HL-60 (cell line): ENCODE measurements at regions not wholly inside any gene's neighbourhood (a gene's known extent, or its start where the extent isn't known, plus 50 kb on each side); places are given as distances from the start of the nearest gene placed in this dataset.

ENCODE experiments used
- DNase-seq, 2 experiments: peaks; one replicate each; pipeline ENCODE4 v3.0.0-alpha.2; 2010 to 2020; ENCODE audit warnings: low read depth in 1 of 2, low spot score in 1 of 2
- H3K27ac ChIP-seq: fragments of 250-450 bp; sonication (Bioruptor Pico); replicated peaks from 2 replicates; pipeline ENCODE4 v1.5.1; 2020; ENCODE audit warnings: mild to moderate bottlenecking, moderate library complexity
- H3K27me3 ChIP-seq: fragments of 250-450 bp; sonication (Bioruptor Pico); 2 replicates; pipeline ENCODE4 v1.5.1; 2021; ENCODE audit warnings: mild to moderate bottlenecking, moderate library complexity; ENCODE audit not compliant: insufficient read depth, poor library complexity, severe bottlenecking
- H3K4me3 ChIP-seq: replicated peaks from 2 replicates; pipeline ENCODE4 v1.5.1; 2011; ENCODE audit warnings: mild to moderate bottlenecking, control low read depth, low read length; ENCODE audit not compliant: insufficient read depth
- CTCF ChIP-seq: IDR thresholded peaks from one replicate; pipeline ENCODE4 v1.5.1; 2011; ENCODE audit warnings: low read length, control low read depth, inconsistent platforms; ENCODE audit not compliant: insufficient read depth
- GABPA ChIP-seq: IDR thresholded peaks from 2 replicates; pipeline ENCODE4 v1.6.1; 2012; ENCODE audit warnings: low read depth
- POLR2AphosphoS5 ChIP-seq: IDR thresholded peaks from 2 replicates; pipeline ENCODE4 v1.6.1; 2012; ENCODE audit warnings: low read depth
- REST ChIP-seq: IDR thresholded peaks from 2 replicates; pipeline ENCODE4 v1.6.1; 2012; ENCODE audit warnings: low read depth; ENCODE audit not compliant: insufficient replicate concordance
- SPI1 ChIP-seq: IDR thresholded peaks from 2 replicates; pipeline ENCODE4 v1.6.1; 2012; ENCODE audit warnings: low read depth, mild to moderate bottlenecking, borderline replicate concordance

DNA sequence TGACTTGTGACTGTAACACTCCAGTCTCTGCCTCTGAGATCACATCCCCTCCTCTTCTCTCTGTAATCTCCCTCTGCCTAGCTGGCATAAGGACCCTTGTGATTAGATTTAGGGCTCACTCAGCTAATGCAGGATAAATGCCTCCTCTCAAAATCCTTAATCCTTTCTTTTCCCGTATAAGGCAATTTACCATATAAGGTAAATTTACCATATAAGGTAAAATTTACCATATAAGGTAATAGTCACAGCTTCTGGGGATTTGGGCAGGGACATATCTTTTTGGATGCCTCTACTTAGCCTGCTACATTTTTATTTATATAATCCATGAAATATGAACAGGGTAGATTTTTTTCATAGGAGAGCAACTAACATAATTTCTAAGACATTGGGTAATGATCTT, 318.0 kb upstream of the PUM3 start:
- no peak for TF ChIP-seq REST
- no peak for TF ChIP-seq POLR2AphosphoS5
- no peak for TF ChIP-seq CTCF
- no peak for TF ChIP-seq GABPA
- TF ChIP-seq SPI1 = no peak
- no peaks in the 10 kb centered on the region for H3K27me3 ChIP-seq
- H3K27ac ChIP-seq = no peak overlapping the region
- H3K4me3 ChIP-seq = no peak overlapping the region
- no peak for DNase-seq

DNA sequence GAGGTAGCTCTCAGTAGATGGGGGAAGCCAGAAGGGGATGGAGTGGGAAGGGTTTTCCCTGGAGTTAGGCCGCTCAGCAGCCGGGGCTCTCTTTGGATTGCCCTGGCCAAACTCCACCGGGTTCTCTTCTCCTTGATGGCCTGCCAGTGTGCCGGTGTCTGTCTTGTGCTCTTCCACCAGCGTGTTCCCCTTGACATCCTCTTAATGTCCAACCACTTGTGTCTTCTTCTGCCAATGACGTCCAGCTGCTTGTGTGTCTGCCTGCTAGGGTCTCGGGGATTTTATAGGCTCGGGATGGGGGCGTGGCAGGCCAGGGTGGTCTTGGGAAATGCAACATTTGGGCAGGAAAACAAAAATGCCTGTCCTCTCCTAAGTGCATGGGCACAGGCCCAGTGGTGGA, 313.1 kb upstream of the PUM3 start:
- Histone ChIP-seq H3K27me3 (peaks cover 4% of the 10 kb centered on the region), H3K27ac (no peak overlapping the region), H3K4me3 (no peak overlapping the region)
- no peak for TF ChIP-seq POLR2AphosphoS5
- TF ChIP-seq SPI1 = no peak
- no peak for TF ChIP-seq REST
- no peak for TF ChIP-seq CTCF
- TF ChIP-seq GABPA = no peak
- DNase-seq = no peak

GRCh38 chr9:3151672-3152576, 308.0 kb upstream of the PUM3 start:
- DNase-seq = no peak
- TF ChIP-seq REST = no peak
- TF ChIP-seq SPI1 = no peak
- no peak for TF ChIP-seq GABPA
- TF ChIP-seq POLR2AphosphoS5 = no peak
- TF ChIP-seq CTCF = no peak
- H3K4me3 ChIP-seq = no peak overlapping the region
- H3K27ac ChIP-seq = no peak overlapping the region
- H3K27me3 ChIP-seq = peaks cover 4% of the 10 kb centered on the region
